CD4-positive, alpha-beta T cell treated with Interleukin-10 for 1 hour (primary cell): ENCODE measurements at regions not wholly inside any gene's neighbourhood (a gene's known extent, or its start where the extent isn't known, plus 50 kb on each side); places are given as distances from the start of the nearest gene placed in this dataset.
A peak's percentile ranks its signal among the peaks of the same experiment; 100 is the strongest.
"Not testable (repeated sequence)": the region's sequence is repeated elsewhere in the genome, so short reads cannot be mapped to it uniquely, and the experiment has no call there.

Source experiments
- DNase-seq: peaks from one replicate; pipeline ENCODE4 v3.0.0-alpha.2; 2020

- not testable (repeated sequence) for DNase-seq
These were observed 4454.9 kb upstream of the TPTE start for GRCh38 chr21:6066320-6066985.

GRCh38 chr21:6068098-6068831, 4453.1 kb upstream of the TPTE start:
- DNase-seq, result not testable (repeated sequence)

DNA sequence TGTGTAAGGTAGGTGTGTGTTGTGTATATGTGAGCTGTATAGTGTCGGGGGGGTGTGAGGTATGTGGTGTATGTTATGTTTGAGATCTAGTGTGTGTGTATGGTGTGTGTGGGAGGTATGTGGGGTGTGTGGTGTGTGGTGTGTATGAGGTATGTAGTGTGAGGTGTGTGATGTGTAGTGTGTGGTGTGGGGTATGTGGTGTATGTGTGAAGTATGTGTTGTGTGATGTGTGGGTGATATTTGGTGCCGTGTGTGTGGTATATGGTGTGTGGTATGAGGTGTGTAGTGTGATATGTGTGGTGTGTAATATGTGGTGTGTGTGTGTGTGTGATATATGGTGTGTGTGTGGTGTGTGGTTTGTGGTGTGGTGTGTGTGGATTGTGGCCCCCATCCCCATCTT, 4451.2 kb upstream of the TPTE start:
- not testable (repeated sequence) for DNase-seq

- DNase-seq, result not testable (repeated sequence)
These were observed 4448.7 kb upstream of the TPTE start for GRCh38 chr21:6072691-6073090.

- DNase-seq, result not testable (repeated sequence)
These were observed 4447.2 kb upstream of the TPTE start for GRCh38 chr21:6073993-6074705.

- not testable (repeated sequence) for DNase-seq
These were observed 4446.4 kb upstream of the TPTE start for GRCh38 chr21:6074935-6075334.

DNA sequence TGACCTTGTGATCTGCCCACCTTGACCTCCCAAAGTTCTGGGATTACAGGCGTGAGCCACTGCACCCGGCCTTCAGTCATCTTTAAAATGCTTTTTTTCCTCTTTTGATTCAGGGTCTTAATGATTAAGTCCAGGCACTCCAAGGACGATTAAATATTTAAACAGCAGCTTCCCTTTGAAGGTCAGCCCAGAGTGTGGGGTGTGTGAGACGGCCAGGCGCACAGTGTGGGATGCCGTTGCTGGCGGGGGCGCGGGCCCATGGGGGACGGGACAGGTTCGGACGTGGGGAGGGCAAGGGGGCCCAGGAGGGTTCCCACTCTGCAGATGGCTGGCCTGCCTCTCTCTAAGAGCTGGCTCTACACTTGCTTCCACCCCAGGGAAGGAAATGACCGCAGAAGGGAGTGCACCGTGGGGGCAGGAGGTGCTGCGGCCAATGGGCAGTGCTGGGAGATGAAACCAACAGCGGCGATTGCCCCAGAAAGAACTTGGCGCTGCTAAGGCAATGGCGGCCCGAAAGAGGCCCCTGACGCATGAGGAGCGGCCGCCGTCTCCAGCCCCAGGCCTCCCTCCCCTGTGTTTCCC, 4445.7 kb upstream of the TPTE start:
- not testable (repeated sequence) for DNase-seq

DNA sequence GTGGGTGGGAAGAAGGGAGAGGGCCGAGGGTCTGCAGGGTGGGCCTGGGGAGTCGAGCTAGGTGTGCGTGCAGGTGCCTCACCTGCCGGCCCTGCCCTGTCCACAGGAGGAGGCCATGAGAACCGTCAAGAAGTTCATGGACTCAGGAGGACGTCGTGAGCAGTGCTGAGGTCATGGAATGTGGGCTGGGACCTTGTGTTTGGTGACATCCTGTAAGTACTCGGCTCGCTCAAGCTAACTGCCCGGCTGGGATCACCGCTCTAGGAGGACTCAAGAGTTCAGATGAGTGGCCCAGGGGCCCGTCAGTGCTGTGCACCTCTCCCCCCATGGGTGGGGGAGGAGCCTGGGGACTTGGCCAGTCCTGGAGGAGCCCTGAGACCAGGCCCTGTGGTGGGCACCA, 4444.0 kb upstream of the TPTE start:
- not testable (repeated sequence) for DNase-seq

GRCh38 chr21:6078902-6079301, 4442.5 kb upstream of the TPTE start:
- DNase-seq, result not testable (repeated sequence)

DNA sequence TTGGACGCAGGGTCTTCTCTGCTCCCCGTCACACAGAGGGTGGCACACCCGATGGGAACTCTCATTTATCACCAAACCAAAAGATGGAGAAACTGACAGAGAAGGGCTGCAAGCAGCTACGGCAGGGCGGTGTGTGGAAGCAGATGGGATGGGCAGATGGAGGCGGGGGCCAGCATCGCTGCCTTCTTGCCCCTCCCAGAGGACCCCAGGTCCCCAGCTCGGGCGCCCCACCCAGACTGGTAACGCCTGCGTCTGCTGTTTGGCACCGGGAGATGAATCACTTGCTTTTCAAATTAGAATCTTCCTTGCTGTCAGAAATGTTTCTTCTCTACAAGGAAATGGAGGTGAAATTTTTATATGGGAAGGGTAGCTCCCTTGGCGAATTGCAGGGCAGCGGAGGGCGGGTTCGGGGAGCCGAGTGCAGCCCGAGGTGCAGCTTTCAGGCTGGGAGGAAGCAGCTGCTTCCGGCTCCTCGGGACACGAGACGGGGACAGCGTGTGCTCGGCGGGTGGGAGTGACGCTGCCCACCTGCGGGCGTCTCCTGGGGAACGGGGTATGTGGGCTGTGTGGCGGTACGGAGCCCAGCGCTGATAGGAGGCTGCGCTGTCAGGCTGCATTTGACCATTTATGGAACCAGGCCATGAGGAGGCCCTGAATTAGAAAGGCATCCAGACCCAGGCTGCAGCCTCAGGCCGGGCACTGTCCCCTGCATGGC, 4440.3 kb upstream of the TPTE start:
- not testable (repeated sequence) for DNase-seq

GRCh38 chr21:6082166-6082565, 4439.2 kb upstream of the TPTE start:
- not testable (repeated sequence) for DNase-seq

GRCh38 chr21:6083574-6084120, 4437.7 kb upstream of the TPTE start:
- not testable (repeated sequence) for DNase-seq

DNA sequence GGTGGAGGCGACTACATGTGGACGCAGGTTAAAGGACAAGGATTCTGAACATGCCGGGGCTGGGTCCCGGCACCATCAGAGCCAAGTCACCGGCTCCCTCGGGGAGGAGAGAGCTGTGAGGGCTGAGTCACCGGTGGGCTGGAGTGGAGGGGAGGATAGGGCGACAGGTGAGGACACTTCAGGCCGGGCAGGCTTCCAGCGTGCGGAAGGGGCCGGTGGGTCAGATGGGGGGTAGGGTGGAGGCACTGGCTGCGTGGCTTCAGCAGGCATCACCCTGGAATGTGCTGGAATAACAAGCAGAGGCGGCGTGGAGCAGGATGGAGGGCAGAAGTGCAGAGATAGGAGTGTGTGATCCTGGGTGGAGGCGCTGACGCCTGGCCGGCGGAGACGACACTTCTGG, 4435.3 kb upstream of the TPTE start:
- not testable (repeated sequence) for DNase-seq

DNA sequence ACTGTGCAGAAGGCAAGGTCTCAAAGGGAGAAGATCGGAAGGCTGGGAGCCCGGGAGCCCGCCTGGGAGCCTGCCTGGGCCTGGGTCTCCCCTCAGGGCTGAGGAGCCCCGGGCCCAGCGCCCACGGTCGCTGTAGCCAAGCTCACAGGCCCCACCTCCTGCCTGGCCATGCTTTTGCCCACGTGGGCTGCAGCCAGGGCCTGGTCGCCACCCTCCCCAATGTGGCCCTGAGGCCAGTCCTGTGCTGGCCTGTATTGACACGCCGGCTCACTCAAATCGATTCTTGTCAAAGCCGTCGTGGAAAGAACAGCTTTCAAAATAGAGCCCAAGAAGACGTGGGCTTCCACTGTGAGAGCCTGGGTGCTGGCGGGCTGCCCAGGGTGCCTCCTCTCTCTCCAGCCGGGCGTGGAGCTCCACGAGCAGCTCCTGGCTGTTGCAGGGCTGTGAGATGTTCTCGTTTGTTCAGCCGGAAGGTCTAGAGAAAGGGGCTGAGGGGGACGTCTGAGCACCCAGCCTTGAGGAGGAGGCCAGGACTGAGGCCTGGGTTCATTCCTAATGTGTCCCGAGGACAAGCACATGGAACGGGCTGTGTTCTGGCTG, 4433.7 kb upstream of the TPTE start:
- DNase-seq, result not testable (repeated sequence)

GRCh38 chr21:6090286-6090908, 4431.0 kb upstream of the TPTE start:
- DNase-seq, result not testable (repeated sequence)

DNA sequence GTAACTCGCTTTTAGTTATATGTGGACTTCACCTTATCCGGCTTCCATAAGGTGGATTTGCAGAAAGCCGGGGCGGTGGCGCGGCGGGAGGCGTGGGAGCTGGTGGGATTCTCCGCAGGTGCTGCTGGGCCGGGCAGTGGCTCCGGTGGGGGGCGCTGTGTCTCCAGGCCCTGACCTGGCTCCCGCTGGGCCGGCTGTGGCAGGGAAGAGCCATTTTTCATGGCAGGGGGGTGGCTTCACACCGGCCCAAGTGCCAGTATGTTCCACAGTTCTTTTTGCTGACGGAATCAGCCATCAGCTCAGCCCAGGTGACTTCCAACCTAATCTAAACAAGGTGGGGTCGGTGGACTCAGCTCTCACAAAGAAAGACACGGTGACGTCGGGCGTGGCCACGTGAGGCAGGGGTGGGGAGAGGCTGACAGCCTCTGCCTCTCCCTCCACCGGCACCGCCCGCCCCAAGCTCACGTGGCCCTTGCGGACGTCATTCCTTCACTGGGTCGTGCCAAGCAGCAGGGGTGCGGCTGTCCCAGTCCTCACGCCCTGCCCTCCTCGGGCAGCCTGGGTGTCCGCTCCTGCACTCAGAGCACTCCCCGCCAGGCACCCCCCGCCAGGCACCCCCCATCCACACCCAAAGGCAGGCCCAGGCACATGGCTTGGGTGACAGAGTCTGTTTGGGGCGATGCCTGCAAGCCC, 4429.9 kb upstream of the TPTE start:
- not testable (repeated sequence) for DNase-seq

DNA sequence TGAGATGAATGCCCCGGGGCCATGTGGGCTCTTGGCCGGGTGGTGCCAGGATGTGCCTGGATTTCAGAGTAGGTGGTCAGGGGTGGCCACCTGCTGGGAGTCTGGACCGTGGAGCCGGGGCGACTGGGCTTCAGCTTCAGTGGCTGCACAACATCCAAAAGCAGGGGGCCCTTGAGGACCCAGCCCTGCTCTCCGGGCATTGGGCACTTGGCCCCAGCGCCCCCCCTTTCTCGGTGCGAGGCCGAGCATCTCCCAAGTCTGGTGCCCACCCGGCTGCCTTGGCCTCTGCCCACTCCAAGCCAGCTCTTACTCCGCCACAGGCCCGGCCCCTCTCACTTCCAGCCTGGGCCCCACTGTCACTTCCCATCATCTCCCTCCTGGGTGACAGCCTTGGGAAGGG, 4429.0 kb upstream of the TPTE start:
- DNase-seq, result not testable (repeated sequence)

- DNase-seq, result peak; percentile 29
These were observed 4428.0 kb upstream of the TPTE start for GRCh38 chr21:6093419-6093818.

GRCh38 chr21:6093870-6094269, 4427.5 kb upstream of the TPTE start:
- not testable (repeated sequence) for DNase-seq

DNA sequence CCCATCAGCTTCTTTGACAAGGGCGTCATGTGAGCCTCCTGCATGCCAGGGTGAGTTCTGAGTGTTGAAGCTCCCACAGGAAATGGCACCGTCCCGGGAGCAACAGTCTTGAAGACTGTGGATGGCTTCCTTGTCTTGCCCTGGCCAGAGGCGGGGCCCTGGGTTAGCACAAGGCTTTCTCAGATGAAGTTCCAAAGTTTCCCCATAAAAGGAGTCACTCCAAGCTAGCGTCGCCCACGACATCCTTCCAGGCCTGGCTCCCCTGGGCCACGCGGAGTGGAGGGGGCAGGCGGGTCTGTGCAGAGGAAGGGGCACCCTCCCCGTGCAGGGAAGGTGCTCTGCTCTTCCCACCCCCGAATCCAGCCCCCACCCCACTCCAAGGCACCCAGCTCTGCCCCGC, 4426.1 kb upstream of the TPTE start:
- not testable (repeated sequence) for DNase-seq
